SK-N-SH treated with all-trans-retinoic acid at 6 μM for 48 hours (cell line): ENCODE measurements at regions not wholly inside any gene's neighbourhood (a gene's known extent, or its start where the extent isn't known, plus 50 kb on each side); places are given as distances from the start of the nearest gene placed in this dataset.
A peak's percentile ranks its signal among the peaks of the same experiment; 100 is the strongest.

Experiments used
- ATAC-seq: fragments of 200-7000 bp; cut with Tn5 transposase; 3 replicates; pipeline ENCODE4 v1.9.1; 2020; ENCODE audit warnings: mild to moderate bottlenecking, moderate library complexity
- ARNTL ChIP-seq: fragments of 450-650 bp; formaldehyde crosslinking; IDR thresholded peaks from 2 replicates; pipeline ENCODE4 v1.5.0; 2020; ENCODE audit warnings: low read depth, mild to moderate bottlenecking, moderate library complexity, borderline replicate concordance
- ESRRG ChIP-seq: fragments of 250-450 bp; sonication (Bioruptor Pico); IDR thresholded peaks from 2 replicates; pipeline ENCODE4 v1.6.1; 2021; ENCODE audit warnings: mild to moderate bottlenecking
- GLIS3 ChIP-seq: fragments of 250-450 bp; sonication (Bioruptor Pico); IDR thresholded peaks from 2 replicates; pipeline ENCODE4 v1.5.0; 2020; ENCODE audit warnings: mild to moderate bottlenecking, moderate library complexity
- OSR1 ChIP-seq: fragments of 250-450 bp; sonication (Bioruptor Pico); IDR thresholded peaks from 2 replicates; pipeline ENCODE4 v1.8.0; 2022; ENCODE audit warnings: moderate library complexity, mild to moderate bottlenecking, inconsistent platforms
- PPARA ChIP-seq: fragments of 250-450 bp; sonication (Bioruptor Pico); IDR thresholded peaks from 2 replicates; pipeline ENCODE4 v1.5.0; 2020; ENCODE audit warnings: mild to moderate bottlenecking, borderline replicate concordance
- RARB ChIP-seq: fragments of 250-450 bp; sonication (Bioruptor Pico); IDR thresholded peaks from 2 replicates; pipeline ENCODE4 v1.8.0; 2021; ENCODE audit warnings: mild to moderate bottlenecking, moderate library complexity
- TCF4 ChIP-seq: fragments of 250-450 bp; sonication (Bioruptor Pico); IDR thresholded peaks from 2 replicates; pipeline ENCODE4 v1.8.0; 2021; ENCODE audit warnings: mild to moderate bottlenecking, moderate library complexity, borderline replicate concordance
- TOX ChIP-seq: fragments of 250-450 bp; sonication (Bioruptor Pico); IDR thresholded peaks from 2 replicates; pipeline ENCODE4 v1.8.0; 2021; ENCODE audit warnings: mild to moderate bottlenecking, moderate library complexity, borderline replicate concordance
- ZC3H10 ChIP-seq: fragments of 250-450 bp; sonication (Bioruptor Pico); IDR thresholded peaks from 2 replicates; pipeline ENCODE4 v1.5.1; 2021; ENCODE audit warnings: mild to moderate bottlenecking, moderate library complexity
- ZFP3 ChIP-seq: fragments of 250-450 bp; sonication (Bioruptor Pico); IDR thresholded peaks from 2 replicates; pipeline ENCODE4 v1.5.0; 2020; ENCODE audit warnings: mild to moderate bottlenecking, moderate library complexity
- ZFP30 ChIP-seq: fragments of 450-650 bp; formaldehyde crosslinking; IDR thresholded peaks from 2 replicates; pipeline ENCODE4 v1.5.0; 2022; ENCODE audit warnings: mild to moderate bottlenecking, moderate library complexity
- ZNF70 ChIP-seq: fragments of 450-650 bp; formaldehyde crosslinking; IDR thresholded peaks from 2 replicates; pipeline ENCODE4 v1.5.0; 2020; ENCODE audit warnings: mild to moderate bottlenecking, moderate library complexity
- ZNF8 ChIP-seq: fragments of 450-650 bp; formaldehyde crosslinking; IDR thresholded peaks from 2 replicates; pipeline ENCODE4 v1.5.0; 2020; ENCODE audit warnings: mild to moderate bottlenecking, moderate library complexity
- TF ChIP-seq, protein P1 (sequence below): fragments of 250-450 bp; sonication (Bioruptor Pico); IDR thresholded peaks from 2 replicates; pipeline ENCODE4 v1.5.1; 2020; ENCODE audit warnings: low read depth, mild to moderate bottlenecking, moderate library complexity
- TF ChIP-seq, protein P2 (sequence below): fragments of 250-450 bp; sonication (Bioruptor Pico); IDR thresholded peaks from 2 replicates; pipeline ENCODE4 v1.5.0; 2020; ENCODE audit warnings: mild to moderate bottlenecking, moderate library complexity
- TF ChIP-seq, protein P3 (sequence below): fragments of 250-450 bp; sonication (Bioruptor Pico); IDR thresholded peaks from 2 replicates; pipeline ENCODE4 v1.8.0; 2021; ENCODE audit warnings: low read depth, mild to moderate bottlenecking, moderate library complexity, borderline replicate concordance

DNA sequence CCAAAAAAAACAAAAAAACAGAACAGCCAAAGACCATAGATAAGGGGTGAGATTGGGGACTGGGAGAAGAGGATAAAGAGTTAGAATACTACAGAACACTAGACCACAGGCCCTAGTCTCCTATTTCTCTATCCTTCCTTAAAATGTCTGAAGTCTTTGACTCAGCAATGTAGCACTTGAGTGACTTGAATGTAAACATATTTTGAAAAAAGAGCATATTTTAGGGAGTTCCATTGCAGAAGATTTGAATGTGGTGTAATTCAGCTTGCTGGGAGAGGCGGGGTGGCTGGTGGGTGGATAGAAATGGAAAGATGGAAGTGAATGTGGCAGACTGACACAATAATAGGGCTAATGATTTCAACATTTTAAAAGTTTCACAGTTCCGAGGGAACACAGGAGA lies 144.9 kb downstream of the CHIC2 start (continued):
- TF ChIP-seq, protein P1, sequence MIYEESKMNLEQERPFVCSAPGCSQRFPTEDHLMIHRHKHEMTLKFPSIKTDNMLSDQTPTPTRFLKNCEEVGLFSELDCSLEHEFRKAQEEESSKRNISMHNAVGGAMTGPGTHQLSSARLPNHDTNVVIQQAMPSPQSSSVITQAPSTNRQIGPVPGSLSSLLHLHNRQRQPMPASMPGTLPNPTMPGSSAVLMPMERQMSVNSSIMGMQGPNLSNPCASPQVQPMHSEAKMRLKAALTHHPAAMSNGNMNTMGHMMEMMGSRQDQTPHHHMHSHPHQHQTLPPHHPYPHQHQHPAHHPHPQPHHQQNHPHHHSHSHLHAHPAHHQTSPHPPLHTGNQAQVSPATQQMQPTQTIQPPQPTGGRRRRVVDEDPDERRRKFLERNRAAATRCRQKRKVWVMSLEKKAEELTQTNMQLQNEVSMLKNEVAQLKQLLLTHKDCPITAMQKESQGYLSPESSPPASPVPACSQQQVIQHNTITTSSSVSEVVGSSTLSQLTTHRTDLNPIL (CRISPR knock-in tag) = no peak
- no peak for TF ChIP-seq ZNF70 (CRISPR knock-in tag)
- TF ChIP-seq GLIS3 = no peak

DNA sequence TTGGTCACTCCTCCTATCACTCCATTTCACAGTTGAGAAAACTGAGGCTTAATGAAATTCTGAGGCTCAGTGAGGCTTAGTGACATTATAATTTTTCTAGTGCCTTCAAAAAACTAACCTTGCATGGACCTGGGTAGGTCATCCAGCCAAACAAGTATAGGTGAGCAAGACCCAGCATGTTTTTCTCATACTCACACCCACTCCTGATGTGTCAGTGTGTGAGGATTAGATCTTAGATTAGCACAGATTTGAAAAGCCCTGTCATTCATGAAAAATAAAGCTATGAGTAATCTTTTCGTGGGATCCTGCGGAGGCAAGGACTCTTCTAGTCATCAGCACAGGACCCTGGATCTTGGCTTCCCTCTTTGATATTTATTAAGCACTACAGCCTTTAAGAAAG lies 146.7 kb downstream of the CHIC2 start:
- TF ChIP-seq GLIS3 = no peak
- TF ChIP-seq TOX (CRISPR knock-in tag) = no peak
- TF ChIP-seq, protein P2, sequence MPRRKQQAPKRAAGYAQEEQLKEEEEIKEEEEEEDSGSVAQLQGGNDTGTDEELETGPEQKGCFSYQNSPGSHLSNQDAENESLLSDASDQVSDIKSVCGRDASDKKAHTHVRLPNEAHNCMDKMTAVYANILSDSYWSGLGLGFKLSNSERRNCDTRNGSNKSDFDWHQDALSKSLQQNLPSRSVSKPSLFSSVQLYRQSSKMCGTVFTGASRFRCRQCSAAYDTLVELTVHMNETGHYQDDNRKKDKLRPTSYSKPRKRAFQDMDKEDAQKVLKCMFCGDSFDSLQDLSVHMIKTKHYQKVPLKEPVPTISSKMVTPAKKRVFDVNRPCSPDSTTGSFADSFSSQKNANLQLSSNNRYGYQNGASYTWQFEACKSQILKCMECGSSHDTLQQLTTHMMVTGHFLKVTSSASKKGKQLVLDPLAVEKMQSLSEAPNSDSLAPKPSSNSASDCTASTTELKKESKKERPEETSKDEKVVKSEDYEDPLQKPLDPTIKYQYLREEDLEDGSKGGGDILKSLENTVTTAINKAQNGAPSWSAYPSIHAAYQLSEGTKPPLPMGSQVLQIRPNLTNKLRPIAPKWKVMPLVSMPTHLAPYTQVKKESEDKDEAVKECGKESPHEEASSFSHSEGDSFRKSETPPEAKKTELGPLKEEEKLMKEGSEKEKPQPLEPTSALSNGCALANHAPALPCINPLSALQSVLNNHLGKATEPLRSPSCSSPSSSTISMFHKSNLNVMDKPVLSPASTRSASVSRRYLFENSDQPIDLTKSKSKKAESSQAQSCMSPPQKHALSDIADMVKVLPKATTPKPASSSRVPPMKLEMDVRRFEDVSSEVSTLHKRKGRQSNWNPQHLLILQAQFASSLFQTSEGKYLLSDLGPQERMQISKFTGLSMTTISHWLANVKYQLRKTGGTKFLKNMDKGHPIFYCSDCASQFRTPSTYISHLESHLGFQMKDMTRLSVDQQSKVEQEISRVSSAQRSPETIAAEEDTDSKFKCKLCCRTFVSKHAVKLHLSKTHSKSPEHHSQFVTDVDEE (CRISPR knock-in tag) = no peak
- no peak for ATAC-seq

DNA sequence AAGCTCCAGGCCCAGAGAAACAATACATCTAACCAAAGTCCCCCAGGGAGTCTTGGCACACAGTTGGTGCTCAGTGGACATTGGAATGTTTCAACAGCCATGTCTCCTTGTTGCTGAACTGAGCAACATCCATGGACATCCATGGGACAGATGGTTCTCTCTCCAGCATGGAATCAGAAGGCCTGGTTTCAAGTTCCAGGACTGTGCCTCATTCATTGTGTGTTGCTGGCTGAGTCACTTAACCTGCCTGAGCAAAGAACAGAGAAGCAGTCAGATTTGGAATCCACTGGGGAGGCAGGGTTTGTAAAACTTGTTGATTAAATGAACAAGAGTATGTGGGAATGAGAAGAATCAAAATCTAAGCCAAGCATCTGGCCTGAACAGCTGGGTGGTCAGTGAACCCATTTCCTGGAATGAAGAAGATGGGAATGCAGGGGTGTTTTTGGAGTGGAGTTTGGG lies 147.9 kb downstream of the CHIC2 start:
- TF ChIP-seq, protein P2 (CRISPR knock-in tag) = no peak
- TF ChIP-seq TOX (CRISPR knock-in tag) (no peak), ZNF70 (CRISPR knock-in tag) (no peak), PPARA (CRISPR knock-in tag) (no peak), ZC3H10 (CRISPR knock-in tag) (no peak), ZFP3 (CRISPR knock-in tag) (no peak), OSR1 (CRISPR knock-in tag) (no peak), RARB (no peak), ZNF8 (CRISPR knock-in tag) (no peak), ESRRG (CRISPR knock-in tag) (no peak)
- TF ChIP-seq, protein P3, sequence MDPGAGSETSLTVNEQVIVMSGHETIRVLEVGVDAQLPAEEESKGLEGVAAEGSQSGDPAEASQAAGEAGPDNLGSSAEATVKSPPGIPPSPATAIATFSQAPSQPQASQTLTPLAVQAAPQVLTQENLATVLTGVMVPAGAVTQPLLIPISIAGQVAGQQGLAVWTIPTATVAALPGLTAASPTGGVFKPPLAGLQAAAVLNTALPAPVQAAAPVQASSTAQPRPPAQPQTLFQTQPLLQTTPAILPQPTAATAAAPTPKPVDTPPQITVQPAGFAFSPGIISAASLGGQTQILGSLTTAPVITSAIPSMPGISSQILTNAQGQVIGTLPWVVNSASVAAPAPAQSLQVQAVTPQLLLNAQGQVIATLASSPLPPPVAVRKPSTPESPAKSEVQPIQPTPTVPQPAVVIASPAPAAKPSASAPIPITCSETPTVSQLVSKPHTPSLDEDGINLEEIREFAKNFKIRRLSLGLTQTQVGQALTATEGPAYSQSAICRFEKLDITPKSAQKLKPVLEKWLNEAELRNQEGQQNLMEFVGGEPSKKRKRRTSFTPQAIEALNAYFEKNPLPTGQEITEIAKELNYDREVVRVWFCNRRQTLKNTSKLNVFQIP (CRISPR knock-in tag) = no peak
- TF ChIP-seq, protein P1 (CRISPR knock-in tag) = no peak
- ATAC-seq = no peak

DNA sequence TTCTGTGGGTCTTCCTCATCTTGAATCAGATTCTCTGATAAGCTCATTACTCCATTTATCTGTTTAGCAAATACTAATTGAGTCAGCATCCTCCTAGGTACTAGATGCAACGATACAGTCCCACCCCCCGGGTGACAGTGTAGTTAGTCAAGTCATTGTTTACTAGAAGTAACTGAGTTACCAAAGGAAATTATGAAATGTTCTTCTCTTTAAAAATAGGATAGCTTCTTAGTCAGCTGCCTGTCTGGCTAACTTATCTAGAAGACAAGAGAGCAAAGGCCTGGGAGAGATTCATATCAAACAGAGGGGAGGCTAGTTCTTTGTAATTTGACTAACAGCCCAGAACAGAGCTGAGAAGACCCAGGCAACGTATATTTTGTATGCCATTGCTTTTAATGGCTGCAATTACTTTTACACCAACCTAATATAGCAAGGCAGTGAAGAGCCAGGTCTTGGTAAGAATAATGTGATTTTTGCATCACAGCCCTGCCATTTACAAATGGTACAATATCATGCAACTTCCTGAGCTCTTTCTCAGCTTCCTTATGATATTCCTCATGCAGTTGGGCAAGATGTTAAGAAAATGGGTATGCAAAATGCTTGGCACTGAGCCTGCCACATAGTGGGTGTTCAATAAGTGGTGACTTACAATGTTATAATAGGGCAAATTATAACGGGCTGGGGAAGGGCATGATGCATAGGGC lies 149.9 kb downstream of the CHIC2 start:
- ATAC-seq = peak; percentile 76
- TF ChIP-seq ZFP30 (CRISPR knock-in tag) (no peak), PPARA (CRISPR knock-in tag) (no peak), ZFP3 (CRISPR knock-in tag) (no peak), ARNTL (CRISPR knock-in tag) (no peak), TCF4 (CRISPR knock-in tag) (0 out of 2 replicates have a peak, but pooled peaks have one; percentile 12)
